ENCODE measurements at regions not wholly inside any gene's neighbourhood (a gene's known extent, or its start where the extent isn't known, plus 50 kb on each side); places are given as distances from the start of the nearest gene placed in this dataset. TPM values are rescaled to one million over a fixed set of nuclear protein-coding genes. Genes with fewer than 3 reads are reported as not detected.

DNA sequence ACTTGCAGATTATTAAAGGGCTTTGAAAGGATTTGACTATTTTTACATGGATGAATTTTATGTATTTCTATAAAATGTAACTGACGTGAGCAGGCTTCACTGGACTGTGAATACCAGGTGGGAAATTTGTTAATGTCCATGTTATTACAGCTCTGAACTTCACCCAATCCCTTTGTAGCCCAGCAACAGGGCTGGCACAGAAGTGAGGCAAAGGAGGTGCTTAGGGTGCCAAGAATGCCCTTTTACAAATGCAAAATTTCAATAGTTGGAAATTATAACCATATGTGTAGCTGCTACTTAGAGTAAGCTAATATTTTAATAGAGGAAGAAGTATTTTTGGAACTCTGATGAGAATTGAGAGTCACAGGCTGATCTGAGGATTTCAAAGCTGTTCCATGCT is 53.7 kb upstream of the FAM98A start:
- Mint-ChIP-seq H3K9me3 (ENCODE audit: unreplicated experiment) (peaks cover 6% of the 10 kb centered on the region), H3K4me1 (ENCODE audit: low read depth, unreplicated experiment) (no peaks in the 10 kb centered on the region), H3K27me3 (ENCODE audit: low read depth, unreplicated experiment) (no peaks in the 10 kb centered on the region), H3K36me3 (ENCODE audit: low read depth, unreplicated experiment) (no peaks in the 10 kb centered on the region), H3K27ac (ENCODE audit: unreplicated experiment) (no peak overlapping the region), H3K4me3 (ENCODE audit: unreplicated experiment) (no peak overlapping the region)
- Histone ChIP-seq H3K79me2 (ENCODE audit: insufficient read depth, low read length) (no peaks in the 10 kb centered on the region), H3K4me3 (ENCODE audit: insufficient read depth, low read depth, low read length) (no peak overlapping the region), H3K27me3 (ENCODE audit: insufficient read depth, low read length) (no peaks in the 10 kb centered on the region), H3K9me3 (ENCODE audit: insufficient read depth, low read depth, low read length) (no peaks in the 10 kb centered on the region), H3K4me2 (ENCODE audit: low read length) (no peak overlapping the region), H3K9ac (ENCODE audit: low read length) (no peak overlapping the region), H3K4me1 (ENCODE audit: insufficient read depth, low read length) (no peaks in the 10 kb centered on the region), H4K20me1 (ENCODE audit: insufficient read depth, low read length) (no peaks in the 10 kb centered on the region), H2AFZ (ENCODE audit: low read depth, low read length) (no peak overlapping the region), H3K27ac (ENCODE audit: low read depth, low read length) (no peak overlapping the region), H3K36me3 (ENCODE audit: insufficient read depth, low read length) (no peaks in the 10 kb centered on the region)
- TF ChIP-seq, protein P1, sequence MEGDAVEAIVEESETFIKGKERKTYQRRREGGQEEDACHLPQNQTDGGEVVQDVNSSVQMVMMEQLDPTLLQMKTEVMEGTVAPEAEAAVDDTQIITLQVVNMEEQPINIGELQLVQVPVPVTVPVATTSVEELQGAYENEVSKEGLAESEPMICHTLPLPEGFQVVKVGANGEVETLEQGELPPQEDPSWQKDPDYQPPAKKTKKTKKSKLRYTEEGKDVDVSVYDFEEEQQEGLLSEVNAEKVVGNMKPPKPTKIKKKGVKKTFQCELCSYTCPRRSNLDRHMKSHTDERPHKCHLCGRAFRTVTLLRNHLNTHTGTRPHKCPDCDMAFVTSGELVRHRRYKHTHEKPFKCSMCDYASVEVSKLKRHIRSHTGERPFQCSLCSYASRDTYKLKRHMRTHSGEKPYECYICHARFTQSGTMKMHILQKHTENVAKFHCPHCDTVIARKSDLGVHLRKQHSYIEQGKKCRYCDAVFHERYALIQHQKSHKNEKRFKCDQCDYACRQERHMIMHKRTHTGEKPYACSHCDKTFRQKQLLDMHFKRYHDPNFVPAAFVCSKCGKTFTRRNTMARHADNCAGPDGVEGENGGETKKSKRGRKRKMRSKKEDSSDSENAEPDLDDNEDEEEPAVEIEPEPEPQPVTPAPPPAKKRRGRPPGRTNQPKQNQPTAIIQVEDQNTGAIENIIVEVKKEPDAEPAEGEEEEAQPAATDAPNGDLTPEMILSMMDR (IDR thresholded peaks at IDR 0.05; ENCODE audit: insufficient read depth, low read depth, low read length), result no peak
- TF ChIP-seq EZH2 (IDR thresholded peaks at IDR 0.05; ENCODE audit: insufficient read depth, low read length), result no peak
- FAIRE-seq, result no peak
- no peak for DNase-seq (ENCODE audit: low read depth)

DNA sequence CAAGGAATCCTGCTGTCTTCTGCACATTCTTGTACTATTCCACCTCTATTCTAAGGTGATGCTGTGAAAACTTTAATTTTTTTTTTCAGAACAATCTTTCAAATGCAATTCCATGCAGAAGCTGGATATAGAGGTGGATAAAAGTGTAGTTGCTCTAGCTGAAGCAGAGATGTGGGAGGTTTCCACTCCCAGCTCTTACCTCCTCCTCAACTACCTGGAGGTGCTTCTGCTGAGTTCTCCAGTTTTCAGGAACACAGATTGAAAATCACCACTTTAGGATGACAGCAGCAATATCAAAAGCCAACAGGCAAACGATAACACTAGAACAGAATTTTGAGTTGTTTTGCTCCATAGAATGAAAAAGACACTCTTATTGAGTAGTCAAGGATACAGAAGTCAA is 51.1 kb upstream of the FAM98A start:
- H3K9me3 ChIP-seq (ENCODE audit: insufficient read depth, low read depth, low read length), result no peaks in the 10 kb centered on the region
- Mint-ChIP-seq H3K36me3 (ENCODE audit: low read depth, unreplicated experiment) (no peaks in the 10 kb centered on the region), H3K4me3 (ENCODE audit: unreplicated experiment) (no peak overlapping the region), H3K4me1 (ENCODE audit: low read depth, unreplicated experiment) (peaks cover 5% of the 10 kb centered on the region), H3K27me3 (ENCODE audit: low read depth, unreplicated experiment) (no peaks in the 10 kb centered on the region), H3K27ac (ENCODE audit: unreplicated experiment) (no peak overlapping the region), H3K9me3 (ENCODE audit: unreplicated experiment) (peaks cover 6% of the 10 kb centered on the region)
- H3K4me2 ChIP-seq (ENCODE audit: low read length), result no peak overlapping the region
- no peaks in the 10 kb centered on the region for H4K20me1 ChIP-seq (ENCODE audit: insufficient read depth, low read length)
- FAIRE-seq, result no peak
- TF ChIP-seq, protein P1 (IDR thresholded peaks at IDR 0.05; ENCODE audit: insufficient read depth, low read depth, low read length), result no peak
- no peak for TF ChIP-seq EZH2 (IDR thresholded peaks at IDR 0.05; ENCODE audit: insufficient read depth, low read length)
- no peaks in the 10 kb centered on the region for H3K4me1 ChIP-seq (ENCODE audit: insufficient read depth, low read length)
- no peaks in the 10 kb centered on the region for H3K27me3 ChIP-seq (ENCODE audit: insufficient read depth, low read length)
- H2AFZ ChIP-seq (ENCODE audit: low read depth, low read length), result no peak overlapping the region
- no peak for DNase-seq (ENCODE audit: low read depth)
- no peak overlapping the region for H3K4me3 ChIP-seq (ENCODE audit: insufficient read depth, low read depth, low read length)
- no peak overlapping the region for H3K27ac ChIP-seq (ENCODE audit: low read depth, low read length)
- no peak overlapping the region for H3K9ac ChIP-seq (ENCODE audit: low read length)
- H3K79me2 ChIP-seq (ENCODE audit: insufficient read depth, low read length), result no peaks in the 10 kb centered on the region
- H3K36me3 ChIP-seq (ENCODE audit: insufficient read depth, low read length), result no peaks in the 10 kb centered on the region

Small RNAs in the stretch of these regions (microRNA-seq; reads per million reads assigned to microRNA genes)
- gene MIR548AD, result not detected
